ENCODE measurements at regions not wholly inside any gene's neighbourhood (a gene's known extent, or its start where the extent isn't known, plus 50 kb on each side); places are given as distances from the start of the nearest gene placed in this dataset.

DNA sequence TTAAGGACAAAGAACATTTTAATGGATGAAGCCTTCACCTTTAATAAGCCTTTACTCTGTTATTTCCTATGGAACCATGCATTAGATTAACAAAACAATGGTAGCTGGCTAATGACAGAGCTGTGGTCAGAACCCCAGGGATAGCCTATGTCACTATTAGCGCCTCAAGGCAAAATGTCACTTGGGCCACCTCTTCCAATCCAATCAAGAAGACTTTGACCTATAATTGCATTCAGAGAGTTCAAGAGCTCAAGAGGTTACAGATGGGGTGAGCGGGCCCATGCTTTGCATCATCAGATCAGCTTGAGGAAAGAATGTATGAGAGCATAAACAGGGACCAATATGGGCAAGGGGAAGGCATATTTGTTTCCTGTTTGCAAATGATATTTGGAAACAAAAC is 425.1 kb downstream of the ARHGEF28 start:
- dilution Hi-C loops (cut with MboI; ENCODE audit: extremely low pct_ligation_motif_present, low sequenced_read_pairs) = no loop called here

More for the DNA sequence above, 425.1 kb downstream of the ARHGEF28 start:
- Histone ChIP-seq H3K9me1 (replicated peaks; ENCODE audit: control insufficient read depth, extremely low read depth, insufficient read depth, low read length) (no peaks in the 10 kb centered on the region), H3K27ac (ENCODE audit: insufficient read depth, low read depth, low read length) (no peak overlapping the region), H3K4me2 (ENCODE audit: insufficient read depth, low read length) (no peak overlapping the region), H4K20me1 (replicated peaks; ENCODE audit: control insufficient read depth, extremely low read depth, insufficient read depth, low read length) (no peaks in the 10 kb centered on the region), H3K9ac (replicated peaks; ENCODE audit: extremely low read depth, insufficient read depth, low read length) (no peak overlapping the region), H3K9me3 (replicated peaks; ENCODE audit: control insufficient read depth, insufficient read depth, low read length) (no peaks in the 10 kb centered on the region), H3K36me3 (ENCODE audit: control insufficient read depth in 2 of 2, extremely low read depth in 1 of 2, insufficient read depth in 2 of 2, low read length in 2 of 2) (no peaks in the 10 kb centered on the region), H3K27me3 (ENCODE audit: control insufficient read depth in 2 of 2, insufficient read depth in 2 of 2, low read length in 2 of 2) (peaks cover 0 to 2% of the 10 kb centered on the region in 2 experiments), H3K4me3 (replicated peaks in 1 of 3; ENCODE audit: insufficient read depth in 1 of 3, low read depth in 1 of 3, low read length in 3 of 3) (no peak overlapping the region), H3K4me1 (ENCODE audit: control insufficient read depth, extremely low read depth, insufficient read depth, low read length) (no peaks in the 10 kb centered on the region), H2AFZ (ENCODE audit: low read depth, low read length) (no peak overlapping the region), H3K79me2 (ENCODE audit: control insufficient read depth, insufficient read depth, low read length) (no peaks in the 10 kb centered on the region)
- intact Hi-C loops (cut with micrococcal nuclease) = no loop called here
- ChIA-PET POLR2A (no interaction called here), CTCF (interaction anchor here (0.9 kb wide), 1 partner anchor 16 kb away, joined by 3 read pairs; no protein-coding TSS in a partner anchor)
- no TSS peak for BruUV-seq (replicated peaks)
- DNase-seq (ENCODE audit: low read depth, low spot score) (no peak), FAIRE-seq (no peak)
- no peak for TF ChIP-seq FOS (IDR thresholded peaks at IDR 0.05; ENCODE audit: borderline replicate concordance, insufficient read depth, low read length)
- no peak for TF ChIP-seq POLR2A (IDR thresholded peaks at IDR 0.05; ENCODE audit: low read depth, low read length)
- TF ChIP-seq GATA2 (IDR thresholded peaks at IDR 0.05; ENCODE audit: insufficient read depth, insufficient read length, low read depth, low read length) = no peak
- TF ChIP-seq, protein P1, sequence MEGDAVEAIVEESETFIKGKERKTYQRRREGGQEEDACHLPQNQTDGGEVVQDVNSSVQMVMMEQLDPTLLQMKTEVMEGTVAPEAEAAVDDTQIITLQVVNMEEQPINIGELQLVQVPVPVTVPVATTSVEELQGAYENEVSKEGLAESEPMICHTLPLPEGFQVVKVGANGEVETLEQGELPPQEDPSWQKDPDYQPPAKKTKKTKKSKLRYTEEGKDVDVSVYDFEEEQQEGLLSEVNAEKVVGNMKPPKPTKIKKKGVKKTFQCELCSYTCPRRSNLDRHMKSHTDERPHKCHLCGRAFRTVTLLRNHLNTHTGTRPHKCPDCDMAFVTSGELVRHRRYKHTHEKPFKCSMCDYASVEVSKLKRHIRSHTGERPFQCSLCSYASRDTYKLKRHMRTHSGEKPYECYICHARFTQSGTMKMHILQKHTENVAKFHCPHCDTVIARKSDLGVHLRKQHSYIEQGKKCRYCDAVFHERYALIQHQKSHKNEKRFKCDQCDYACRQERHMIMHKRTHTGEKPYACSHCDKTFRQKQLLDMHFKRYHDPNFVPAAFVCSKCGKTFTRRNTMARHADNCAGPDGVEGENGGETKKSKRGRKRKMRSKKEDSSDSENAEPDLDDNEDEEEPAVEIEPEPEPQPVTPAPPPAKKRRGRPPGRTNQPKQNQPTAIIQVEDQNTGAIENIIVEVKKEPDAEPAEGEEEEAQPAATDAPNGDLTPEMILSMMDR (IDR thresholded peaks at IDR 0.05; ENCODE audit: extremely low read depth in 1 of 2, insufficient read depth in 1 of 2, low read depth in 1 of 2, low read length in 2 of 2) = no peak
- no peak for TF ChIP-seq EZH2 (IDR thresholded peaks at IDR 0.05; ENCODE audit: borderline replicate concordance, low read depth, low read length, severe bottlenecking)
- TF ChIP-seq MYC (IDR thresholded peaks at IDR 0.05; ENCODE audit: low read depth, low read length) = no peak
- TF ChIP-seq POLR2AphosphoS5 (IDR thresholded peaks at IDR 0.05; ENCODE audit: insufficient read depth, low read depth, low read length) = no peak
- TF ChIP-seq, protein P2, sequence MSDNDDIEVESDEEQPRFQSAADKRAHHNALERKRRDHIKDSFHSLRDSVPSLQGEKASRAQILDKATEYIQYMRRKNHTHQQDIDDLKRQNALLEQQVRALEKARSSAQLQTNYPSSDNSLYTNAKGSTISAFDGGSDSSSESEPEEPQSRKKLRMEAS (IDR thresholded peaks at IDR 0.05; ENCODE audit: insufficient read depth, insufficient read length) = no peak
- TF ChIP-seq JUN (IDR thresholded peaks at IDR 0.05; ENCODE audit: borderline replicate concordance, insufficient read depth, insufficient read length, low read depth) = no peak

Measured in endothelial cell of umbilical vein (primary cell).